Stimulated activated CD4-positive, alpha-beta T cell treated with anti-CD3 and anti-CD28 coated beads, Interleukin-4, amount 100 ng/mL, for 1 hour (primary cell): ENCODE measurements at regions not wholly inside any gene's neighbourhood (a gene's known extent, or its start where the extent isn't known, plus 50 kb on each side); places are given as distances from the start of the nearest gene placed in this dataset.

Experiments
- DNase-seq: peaks from one replicate; pipeline ENCODE4 v3.0.0-alpha.2; 2020

DNA sequence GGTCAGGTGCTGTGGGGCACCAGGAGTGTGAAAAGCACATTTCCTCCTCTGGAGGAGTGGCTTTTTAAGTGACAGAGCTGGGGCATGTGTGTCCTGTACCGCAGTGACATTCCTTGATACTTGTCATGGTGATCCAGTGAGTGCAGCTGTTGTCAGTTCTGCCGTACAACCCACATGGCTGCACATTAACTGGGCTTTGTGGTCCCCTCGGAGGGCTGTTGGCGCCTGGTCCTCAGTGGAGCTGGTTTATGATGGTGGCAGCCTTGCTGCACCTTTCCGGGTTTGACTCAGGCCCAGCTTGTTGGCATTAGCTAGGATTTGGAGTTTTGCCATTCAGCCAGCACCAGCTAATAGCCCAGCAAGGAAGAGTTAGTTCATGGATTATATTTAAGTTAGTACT lies 77.0 kb downstream of the SLC25A47 start:
- no peak for DNase-seq

DNA sequence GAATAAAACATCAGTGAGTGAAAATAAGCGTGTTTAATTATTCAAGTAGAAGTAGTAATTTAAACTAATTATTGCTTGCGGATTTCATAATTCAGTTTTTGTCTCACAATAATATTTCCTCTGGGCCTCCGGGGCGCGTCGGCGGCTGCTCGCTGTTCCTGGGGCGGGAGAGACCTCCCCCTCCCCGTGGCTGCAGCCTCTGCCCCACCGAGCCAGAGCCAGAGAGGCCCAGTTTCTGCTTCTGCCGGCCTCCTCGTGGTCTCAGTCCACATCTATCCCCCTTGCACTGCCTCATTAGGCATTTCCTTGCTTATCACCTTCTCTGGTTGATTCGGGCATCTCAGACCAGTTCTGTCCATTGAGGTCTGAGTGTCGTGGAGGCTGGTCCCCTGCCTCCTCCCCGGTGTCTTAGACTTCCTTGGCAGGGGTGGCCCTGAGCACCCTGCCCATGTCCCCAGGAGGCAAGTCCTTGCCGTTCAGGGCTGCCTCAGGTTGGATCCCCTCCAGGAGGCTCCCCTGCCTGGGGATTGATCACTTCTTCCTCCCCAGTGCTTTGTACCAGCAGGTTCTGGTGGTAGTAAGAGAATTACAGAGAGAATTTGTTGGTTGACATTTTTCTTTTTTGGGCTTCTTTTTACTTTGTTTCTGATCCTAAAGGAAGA lies 78.0 kb downstream of the SLC25A47 start:
- DNase-seq = no peak

DNA sequence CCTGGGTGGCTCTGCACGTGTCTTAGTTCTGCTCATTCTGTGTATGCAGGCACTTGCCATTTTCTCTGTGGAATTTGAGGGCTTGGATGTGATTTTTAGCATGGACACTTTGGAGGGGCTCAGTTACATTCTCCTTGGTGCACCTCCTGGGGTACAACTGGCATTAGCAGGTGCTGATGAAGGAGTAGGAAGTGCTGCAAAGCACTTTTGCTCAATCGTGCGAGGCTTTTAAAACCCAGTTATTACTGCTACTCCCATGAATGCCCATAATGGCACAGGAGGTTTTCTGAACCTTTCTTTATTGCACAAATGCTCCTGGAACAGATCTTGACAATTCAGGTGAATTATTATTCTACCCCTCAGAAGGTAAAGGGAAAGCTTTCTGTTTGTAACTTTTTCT lies 78.7 kb downstream of the SLC25A47 start:
- DNase-seq = no peak

DNA sequence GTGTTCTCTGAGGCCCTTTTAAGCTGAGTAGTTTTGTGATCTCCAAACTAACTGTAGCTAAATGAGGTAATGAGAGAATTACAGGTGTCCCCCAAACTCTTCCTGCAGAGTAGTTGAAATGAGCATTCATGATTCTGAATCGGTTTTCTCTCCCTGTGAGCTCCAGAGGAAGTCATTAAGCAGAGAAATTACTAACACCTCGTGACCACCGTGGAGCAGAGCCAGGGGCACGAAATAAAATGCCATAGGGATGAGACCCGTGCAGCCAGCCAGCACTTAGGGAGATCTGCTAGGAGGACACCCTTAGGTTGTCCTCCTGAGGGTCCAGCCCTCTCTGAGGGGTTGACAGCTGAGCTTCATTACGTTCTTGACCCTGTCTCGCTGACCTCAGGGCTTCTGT lies 79.5 kb downstream of the SLC25A47 start:
- no peak for DNase-seq

DNA sequence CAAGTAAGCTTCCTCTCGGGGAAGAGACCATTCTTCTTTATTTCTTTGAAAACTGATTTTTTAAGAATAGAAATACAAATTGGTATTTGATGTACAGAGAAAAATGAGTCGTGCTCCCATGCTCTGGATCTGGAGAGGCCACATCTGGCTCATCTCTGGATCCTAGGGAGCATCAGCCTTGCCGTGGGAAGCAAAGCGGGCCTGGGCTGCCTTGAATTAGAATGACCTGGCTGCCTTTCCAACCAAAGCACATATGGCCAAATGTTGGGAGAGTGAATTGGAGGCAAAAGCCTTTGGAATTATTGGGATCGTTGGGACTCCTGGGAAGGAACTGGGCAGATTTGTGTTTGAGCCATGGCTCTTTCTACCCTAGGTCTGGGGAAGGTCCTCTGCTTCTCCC lies 80.0 kb downstream of the SLC25A47 start:
- DNase-seq = no peak

DNA sequence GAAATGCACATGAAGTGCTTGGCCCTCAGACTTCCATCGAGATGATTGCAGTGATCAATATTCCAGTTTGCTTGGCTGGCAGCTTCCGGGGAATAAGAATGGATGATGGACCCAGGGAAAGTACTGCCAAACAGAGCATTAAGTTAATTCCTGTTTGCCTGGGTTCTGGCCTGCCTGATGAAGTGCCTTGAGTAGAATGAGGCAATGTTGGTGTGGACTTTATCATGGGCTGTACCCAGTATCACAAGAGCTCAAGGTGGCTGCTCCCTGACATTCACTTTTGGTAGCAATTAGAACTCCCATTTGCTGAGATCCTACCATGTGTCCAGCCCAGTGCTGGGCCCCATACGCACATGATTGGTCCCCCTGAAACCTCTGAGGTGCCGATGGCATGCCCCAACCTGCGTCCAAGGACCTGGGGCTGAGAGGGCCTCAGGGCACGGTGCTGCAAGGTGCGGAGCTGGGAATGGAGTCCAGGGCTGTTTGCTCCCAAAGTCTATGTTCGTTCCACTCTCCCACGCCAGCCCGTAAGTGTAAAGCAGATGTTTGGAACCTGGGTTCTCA lies 80.7 kb downstream of the SLC25A47 start:
- DNase-seq = no peak

DNA sequence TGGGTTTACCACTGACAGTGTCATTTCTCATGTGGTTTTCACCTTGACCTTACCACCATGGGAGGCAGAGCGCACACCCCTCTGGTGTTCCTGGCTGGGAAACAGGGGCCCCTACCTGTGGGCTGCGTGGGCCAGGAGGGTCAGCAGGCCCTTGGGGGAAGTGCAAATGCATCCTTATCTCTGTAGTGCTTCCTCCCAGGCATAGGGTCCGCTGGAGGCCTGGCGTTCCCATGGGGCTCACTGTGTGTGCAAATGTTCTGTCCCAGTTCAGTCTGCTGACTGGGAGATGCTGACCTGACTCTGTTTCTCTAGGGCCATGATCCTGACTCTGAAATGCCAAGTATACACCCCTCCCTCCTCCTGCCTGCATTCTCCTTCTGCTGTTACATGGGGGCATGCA lies 81.3 kb downstream of the SLC25A47 start:
- no peak for DNase-seq

DNA sequence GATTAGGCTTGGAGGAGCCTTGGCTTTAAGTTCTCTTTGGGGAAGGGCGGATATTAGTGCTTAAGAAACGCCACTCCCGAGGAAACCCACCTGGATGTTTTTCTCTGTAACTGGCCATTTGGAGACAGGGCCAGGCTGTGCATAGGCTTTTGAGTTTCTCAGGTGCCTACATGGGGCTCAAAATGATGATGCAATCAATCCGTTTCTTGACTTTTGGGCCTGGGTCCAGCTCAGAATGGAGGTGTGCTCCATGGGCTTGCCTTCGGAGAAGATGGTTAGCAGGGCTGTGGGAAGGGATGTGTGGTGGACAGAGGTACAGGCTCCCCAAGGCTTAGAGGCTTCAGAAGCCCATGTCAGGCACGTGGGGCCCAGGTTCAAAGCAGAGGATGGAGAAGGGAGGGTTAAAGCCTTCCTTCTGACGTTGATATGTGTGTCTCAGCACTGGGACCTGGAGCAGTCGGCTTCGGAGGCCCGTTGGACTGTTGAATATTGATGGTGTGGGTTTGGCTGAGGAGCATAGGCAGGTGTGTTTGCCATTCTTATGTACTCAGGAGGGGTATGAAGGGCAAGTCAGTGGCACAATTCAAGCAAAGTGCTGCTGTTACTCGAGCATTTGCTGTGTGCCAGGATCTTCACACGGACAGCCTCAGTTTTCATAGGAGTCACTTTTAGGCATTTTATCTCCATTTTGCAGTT lies 82.8 kb downstream of the SLC25A47 start:
- DNase-seq = no peak

DNA sequence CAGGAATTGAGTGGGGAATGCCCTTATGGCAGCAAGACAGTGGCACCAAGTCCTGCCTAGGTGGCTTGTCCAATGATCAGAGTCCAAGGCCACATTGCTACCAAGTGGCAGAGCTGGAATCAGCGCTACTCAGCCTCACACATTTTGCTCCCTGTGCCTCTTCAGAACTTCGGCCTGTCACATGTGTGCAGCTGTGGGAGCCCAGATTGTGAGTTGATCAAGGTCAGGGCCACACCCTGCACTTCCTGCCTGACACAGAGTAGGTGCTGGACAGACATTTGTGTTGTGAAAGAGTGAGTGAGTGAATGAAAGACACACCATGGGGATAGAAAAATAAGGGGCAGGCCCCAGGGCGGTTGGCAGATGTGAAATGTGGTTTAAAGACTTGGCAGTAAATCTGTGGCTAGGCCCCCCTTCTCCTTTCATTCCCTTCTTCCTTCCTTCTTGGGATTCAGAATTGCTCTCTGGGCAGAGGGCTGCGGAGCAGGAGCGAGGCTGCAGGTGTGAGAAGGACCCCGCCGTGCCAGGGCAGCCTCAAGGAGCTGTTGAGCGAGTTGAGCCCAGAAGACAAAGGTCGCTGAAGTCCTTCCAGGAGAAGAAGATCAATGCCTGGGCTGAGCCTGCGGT lies 83.5 kb downstream of the SLC25A47 start:
- DNase-seq = no peak

DNA sequence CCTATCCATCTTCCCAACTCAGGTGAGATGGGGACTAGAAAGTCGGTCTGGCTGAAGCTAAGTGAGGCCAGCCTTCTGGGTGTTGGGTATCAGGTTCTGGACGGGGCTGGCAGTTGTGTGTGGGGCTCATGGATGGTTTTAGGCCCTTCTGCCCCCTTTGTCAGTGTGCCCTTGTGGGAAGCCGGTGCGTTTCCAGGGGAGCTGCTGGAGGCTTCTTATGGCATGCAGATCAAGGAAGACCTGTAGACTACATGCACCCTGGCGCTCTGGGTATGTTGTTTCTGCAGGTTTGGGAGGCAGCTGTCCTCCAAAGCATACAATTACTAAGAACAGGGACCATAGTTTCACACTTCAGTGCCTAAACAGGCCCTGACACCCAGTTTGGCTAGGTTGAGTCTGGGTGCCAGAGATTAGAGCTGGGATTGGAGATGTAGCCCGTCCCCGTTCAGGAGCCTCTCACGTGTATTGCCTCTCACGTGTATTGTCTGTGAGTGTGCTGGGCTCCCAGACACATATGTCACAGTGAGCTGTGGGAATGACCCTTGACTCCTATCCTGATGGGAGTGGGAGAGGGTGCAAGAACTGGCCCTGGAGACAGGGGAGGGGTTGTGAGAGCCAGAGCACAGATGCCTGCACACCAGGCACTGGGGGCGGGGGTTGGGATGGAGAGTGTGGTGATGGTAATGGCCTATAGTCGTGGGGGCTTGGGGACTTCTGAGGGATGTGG lies 84.4 kb downstream of the SLC25A47 start:
- no peak for DNase-seq

DNA sequence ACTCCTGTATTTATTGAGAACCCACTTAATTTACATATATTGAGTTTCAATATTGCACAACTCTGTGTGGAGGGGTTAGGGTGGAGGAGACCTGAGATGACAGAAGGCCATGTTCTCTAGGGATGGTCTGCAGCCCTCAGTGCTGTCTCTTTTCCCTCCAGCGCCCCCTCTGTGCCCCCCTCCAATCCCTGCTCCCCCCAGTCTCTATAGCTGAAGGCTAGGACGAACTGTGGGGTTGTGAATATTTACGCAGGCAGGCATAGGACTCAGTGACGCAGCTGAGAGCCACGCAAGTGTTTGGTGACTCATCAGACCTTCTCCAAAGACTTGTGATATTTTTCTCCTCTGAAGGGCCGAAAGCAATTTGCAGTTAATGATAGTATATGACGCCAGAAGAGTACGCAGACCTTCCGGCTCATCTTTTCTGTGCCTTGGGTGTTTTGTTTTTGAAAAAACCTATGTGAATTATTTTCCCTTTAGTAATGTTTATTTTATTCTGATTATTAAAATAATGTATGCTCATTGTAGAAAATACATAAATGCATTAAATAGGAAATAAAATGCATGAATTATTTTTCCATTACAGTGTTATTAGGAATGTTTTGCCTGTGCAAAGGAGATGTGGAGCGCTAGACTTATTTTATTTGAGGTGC lies 85.3 kb downstream of the SLC25A47 start:
- no peak for DNase-seq

DNA sequence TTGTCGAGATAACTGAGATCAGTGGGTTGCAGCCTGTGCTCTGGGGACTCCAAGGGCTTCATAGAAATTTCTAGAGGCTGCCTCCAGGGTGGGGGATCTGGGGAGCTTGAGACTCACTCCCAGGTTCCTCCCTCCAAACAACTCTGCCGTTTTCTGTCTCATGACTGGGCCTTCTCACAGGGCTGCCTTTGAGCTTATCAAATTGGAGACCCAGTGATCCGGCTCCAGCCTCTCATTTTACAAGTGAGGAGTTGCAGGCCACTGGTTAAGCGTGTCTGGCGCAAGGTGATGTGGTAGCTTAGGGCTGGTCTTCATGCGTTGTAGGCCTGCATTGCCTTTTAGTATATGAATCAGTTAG lies 85.8 kb downstream of the SLC25A47 start:
- DNase-seq = no peak

DNA sequence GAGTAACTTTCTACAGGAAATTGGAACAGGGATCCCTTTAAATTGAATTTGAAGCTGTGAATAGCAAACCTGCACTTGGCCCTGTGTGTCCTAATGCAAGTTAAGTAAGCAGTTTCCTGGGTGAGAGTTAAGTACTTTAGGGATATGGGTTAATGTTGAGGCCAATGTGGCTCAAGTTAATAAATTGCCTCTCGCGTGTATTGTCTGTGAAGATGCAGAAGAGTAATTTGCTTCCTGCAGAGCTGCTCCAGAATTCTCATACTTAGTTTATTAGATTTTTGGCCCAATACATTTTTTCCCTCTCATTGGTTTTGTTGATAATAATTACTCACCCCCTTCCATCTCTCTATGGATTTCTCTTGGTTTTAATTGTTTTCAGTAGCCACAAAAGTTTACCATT lies 86.5 kb downstream of the SLC25A47 start:
- DNase-seq = no peak

DNA sequence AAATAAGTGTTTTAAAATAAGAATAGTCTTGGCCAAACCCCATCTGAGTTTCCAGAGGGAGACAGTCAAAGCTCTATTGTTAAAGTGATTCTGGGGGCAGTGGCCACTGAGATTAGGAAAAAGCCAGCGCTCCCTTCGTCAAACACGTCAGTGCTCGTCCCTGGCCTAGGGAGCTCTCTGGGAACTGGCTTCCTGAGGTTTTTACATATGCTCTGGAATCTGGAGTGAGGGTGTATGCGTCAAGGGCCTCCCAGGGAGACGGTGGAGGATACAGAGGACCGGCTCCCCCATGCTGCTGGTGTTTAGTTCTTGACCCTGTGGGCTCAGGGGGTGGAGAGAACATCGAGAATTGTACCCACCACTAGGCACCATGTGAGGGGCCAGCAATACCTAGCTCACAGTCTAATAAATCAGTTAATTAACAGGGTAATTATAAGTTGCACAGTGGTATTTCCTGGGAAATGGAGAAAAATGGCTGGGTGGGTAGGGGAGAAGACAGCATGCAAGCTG lies 87.0 kb downstream of the SLC25A47 start:
- DNase-seq = no peak

DNA sequence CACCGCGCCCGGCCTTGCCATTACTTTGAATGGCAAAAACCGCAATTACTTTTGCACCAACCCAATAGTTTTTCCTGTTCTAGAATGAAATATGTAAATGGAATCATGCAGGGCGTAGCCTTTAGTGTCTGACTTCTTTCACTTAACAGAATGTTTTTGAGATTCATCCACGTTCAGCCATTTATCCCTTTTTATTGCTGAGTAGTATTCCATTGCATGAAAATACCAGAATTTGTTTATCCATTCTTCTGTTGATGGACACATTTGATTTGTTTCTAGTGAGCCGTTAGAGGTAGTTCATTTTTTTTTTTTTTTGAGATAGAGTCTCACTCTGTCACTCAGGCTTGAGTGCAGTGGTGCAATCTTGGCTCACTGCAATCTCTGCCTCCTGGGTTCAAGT lies 90.6 kb downstream of the SLC25A47 start:
- no peak for DNase-seq

DNA sequence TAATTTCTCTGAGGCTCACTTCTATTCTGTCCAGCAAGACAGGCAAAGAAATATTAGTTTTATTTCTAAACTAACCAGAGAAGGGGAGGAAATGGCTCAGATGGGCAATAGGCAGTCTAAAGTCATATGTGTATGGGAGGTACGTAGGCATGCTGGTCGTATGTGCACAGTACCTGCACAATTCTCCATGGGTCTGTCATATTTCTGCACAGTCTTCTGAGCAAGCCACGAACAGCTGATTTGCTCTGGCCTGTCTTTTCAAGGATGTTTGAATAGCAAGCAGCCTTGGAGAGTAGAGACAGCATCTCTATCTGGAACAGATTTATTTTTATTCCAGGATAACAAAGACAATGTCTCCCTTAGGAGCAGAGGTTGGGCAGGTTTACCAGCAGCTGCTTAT lies 92.1 kb downstream of the SLC25A47 start:
- no peak for DNase-seq

DNA sequence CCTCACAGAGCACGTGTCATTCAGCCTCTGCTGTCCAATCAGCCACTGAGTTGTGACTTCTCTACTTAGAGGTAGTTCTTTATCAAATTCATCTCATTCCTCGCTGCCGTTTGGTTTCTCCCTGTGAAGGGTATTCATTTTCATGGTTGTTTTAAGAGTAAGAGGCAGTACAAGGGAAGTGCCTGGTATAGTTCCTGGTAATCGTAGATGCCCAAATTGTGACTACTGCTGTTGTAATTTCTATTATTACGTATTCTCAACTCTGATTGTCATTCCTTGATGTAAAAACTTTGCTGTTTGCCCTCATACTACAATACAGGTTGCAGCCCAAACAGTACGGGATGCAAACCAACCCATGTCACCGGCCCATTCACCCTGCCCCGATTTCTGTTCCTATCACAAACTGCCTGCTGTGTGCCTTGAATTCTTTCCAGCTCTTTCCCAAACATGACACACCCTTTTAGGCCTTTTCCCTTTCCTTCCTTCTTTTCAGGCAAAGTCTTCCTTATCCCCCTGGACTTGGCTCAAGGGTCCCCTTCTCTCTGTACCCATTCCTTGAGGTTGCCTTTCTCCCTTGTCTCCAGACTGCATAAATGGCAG lies 93.0 kb downstream of the SLC25A47 start:
- DNase-seq = no peak

DNA sequence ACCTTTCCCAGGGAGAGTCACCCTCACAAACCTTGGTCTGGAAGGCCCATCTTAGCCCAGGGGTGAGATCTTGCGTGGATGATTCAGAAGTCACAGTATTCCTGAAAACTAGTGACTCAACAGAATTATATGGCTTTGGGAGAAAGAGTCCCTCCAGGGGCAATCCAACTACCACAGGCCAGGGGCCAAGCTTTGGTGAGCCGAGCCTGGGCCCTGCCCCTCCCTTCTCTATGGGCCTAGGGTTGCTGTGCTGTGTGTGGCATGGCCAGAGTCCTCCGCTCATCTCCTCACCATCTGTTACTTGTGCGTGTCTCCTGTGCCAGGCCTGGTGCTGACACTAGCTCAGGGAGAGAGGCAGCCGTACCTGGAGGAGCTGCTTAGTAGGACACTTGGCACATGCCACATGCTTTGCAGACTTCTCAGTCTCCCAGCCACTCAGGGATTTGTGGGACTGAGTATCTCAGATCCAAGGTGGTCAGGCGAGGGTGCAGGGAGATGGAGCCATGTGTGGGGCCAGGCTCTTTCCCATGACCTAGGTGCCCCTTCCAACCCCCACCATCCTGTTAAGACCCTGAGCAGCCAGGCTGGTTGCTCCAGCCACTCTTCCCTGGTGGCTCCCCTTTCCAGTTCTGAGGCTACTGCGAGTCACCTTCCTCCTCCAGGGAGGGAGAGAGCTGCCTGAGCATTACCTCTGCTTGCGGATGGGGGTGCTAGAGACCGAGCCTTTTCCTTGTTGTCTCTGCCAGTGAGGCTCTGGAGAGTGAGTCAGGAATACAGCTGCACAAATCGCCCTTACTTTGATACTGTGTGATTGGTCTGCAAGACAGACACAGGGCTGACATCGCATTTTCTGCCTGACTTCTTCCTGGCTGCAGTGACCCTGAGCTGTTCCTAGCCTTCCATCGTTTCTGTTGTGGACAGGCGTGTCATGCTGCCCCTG lies 94.1 kb downstream of the SLC25A47 start:
- no peak for DNase-seq

DNA sequence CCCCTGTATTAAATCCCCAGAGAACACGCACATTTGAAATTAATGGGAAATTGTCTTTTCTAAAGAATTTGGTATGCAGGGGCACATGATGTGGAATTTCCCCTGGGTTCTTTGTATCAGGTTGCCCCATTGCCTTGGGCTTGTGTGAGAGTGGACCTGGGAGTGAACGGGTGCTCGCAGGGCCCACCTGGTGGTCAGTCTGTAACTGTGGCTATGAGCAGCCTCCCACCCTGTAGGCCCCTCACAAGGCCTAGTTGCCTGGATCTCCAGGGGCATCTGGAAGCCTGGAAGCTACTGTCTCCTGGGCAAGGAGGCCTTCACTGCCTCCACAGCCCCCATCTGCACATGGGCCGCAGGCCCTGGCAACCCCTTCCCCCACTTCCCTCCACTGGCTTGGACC lies 96.7 kb downstream of the SLC25A47 start:
- DNase-seq = no peak

DNA sequence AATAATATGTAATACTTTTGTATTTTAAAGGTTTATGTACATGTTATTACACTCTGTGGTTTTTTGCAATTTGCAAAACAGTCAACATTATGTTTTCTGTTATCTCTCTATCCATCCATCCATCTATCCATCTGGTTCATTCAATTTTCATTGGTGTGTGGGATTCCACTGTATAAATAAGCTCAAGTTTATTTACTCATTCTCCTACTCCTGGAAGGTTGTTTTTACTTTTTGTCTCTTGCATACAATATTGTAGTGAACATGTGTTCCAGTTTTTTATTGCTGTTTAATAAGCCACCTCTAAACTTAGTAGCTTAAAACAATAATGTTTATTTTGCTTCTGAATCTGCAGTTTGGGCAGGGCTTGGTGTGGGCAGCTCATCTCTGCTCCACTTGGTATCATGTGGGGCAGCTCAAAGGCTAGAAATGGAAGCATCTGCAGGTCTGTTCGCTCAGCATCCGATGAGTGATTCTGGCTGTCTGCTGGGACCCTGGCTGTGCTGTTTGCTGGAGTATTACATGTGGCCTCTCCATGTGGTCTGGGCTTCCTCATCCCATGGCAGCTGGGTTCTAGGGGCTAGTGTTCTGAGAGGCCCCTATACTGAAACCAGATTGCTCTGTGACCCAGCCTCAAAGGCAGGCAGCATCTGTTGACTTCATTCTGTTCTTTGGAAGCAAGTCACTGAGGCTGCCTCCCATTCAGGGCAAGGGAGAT lies 98.8 kb downstream of the SLC25A47 start:
- DNase-seq = no peak
